ENCODE measurements at regions not wholly inside any gene's neighbourhood (a gene's known extent, or its start where the extent isn't known, plus 50 kb on each side); places are given as distances from the start of the nearest gene placed in this dataset.

GRCh38 chrX:115892787-115893671, 277.5 kb upstream of the AGTR2 start (continued):
- TF ChIP-seq, protein P1, sequence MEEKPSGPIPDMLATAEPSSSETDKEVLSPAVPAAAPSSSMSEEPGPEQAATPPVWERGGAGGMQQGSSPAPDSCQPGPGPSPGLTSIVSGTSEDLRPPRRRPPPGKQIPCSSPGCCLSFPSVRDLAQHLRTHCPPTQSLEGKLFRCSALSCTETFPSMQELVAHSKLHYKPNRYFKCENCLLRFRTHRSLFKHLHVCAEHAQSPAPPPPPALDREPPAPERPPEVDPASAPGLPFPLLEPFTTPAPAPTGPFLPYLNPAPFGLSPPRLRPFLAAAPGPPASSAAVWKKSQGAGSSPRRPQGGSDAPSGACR (CRISPR knock-in tag; IDR thresholded peaks at IDR 0.05) = no peak
- TF ChIP-seq, protein P2, sequence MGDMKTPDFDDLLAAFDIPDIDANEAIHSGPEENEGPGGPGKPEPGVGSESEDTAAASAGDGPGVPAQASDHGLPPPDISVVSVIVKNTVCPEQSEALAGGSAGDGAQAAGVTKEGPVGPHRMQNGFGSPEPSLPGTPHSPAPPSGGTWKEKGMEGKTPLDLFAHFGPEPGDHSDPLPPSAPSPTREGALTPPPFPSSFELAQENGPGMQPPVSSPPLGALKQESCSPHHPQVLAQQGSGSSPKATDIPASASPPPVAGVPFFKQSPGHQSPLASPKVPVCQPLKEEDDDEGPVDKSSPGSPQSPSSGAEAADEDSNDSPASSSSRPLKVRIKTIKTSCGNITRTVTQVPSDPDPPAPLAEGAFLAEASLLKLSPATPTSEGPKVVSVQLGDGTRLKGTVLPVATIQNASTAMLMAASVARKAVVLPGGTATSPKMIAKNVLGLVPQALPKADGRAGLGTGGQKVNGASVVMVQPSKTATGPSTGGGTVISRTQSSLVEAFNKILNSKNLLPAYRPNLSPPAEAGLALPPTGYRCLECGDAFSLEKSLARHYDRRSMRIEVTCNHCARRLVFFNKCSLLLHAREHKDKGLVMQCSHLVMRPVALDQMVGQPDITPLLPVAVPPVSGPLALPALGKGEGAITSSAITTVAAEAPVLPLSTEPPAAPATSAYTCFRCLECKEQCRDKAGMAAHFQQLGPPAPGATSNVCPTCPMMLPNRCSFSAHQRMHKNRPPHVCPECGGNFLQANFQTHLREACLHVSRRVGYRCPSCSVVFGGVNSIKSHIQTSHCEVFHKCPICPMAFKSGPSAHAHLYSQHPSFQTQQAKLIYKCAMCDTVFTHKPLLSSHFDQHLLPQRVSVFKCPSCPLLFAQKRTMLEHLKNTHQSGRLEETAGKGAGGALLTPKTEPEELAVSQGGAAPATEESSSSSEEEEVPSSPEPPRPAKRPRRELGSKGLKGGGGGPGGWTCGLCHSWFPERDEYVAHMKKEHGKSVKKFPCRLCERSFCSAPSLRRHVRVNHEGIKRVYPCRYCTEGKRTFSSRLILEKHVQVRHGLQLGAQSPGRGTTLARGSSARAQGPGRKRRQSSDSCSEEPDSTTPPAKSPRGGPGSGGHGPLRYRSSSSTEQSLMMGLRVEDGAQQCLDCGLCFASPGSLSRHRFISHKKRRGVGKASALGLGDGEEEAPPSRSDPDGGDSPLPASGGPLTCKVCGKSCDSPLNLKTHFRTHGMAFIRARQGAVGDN (CRISPR knock-in tag; IDR thresholded peaks at IDR 0.05) = peak; percentile 72
- TF ChIP-seq PRDM15 (CRISPR knock-in tag; IDR thresholded peaks at IDR 0.05) (no peak), GLI4 (CRISPR knock-in tag; IDR thresholded peaks at IDR 0.05; ENCODE audit: borderline replicate concordance) (no peak), ZNF615 (CRISPR knock-in tag; IDR thresholded peaks at IDR 0.05; ENCODE audit: borderline replicate concordance) (no peak), ZNF496 (CRISPR knock-in tag; IDR thresholded peaks at IDR 0.05; ENCODE audit: insufficient replicate concordance) (no peak), ZFP41 (CRISPR knock-in tag; IDR thresholded peaks at IDR 0.05; ENCODE audit: borderline replicate concordance) (no peak), ISX (CRISPR knock-in tag; conservative IDR thresholded peaks at IDR 0.05) (no peak), ZBTB46 (CRISPR knock-in tag; IDR thresholded peaks at IDR 0.05; ENCODE audit: borderline replicate concordance) (no peak), ZNF672 (CRISPR knock-in tag; IDR thresholded peaks at IDR 0.05) (no peak)
- TF ChIP-seq, protein P3, sequence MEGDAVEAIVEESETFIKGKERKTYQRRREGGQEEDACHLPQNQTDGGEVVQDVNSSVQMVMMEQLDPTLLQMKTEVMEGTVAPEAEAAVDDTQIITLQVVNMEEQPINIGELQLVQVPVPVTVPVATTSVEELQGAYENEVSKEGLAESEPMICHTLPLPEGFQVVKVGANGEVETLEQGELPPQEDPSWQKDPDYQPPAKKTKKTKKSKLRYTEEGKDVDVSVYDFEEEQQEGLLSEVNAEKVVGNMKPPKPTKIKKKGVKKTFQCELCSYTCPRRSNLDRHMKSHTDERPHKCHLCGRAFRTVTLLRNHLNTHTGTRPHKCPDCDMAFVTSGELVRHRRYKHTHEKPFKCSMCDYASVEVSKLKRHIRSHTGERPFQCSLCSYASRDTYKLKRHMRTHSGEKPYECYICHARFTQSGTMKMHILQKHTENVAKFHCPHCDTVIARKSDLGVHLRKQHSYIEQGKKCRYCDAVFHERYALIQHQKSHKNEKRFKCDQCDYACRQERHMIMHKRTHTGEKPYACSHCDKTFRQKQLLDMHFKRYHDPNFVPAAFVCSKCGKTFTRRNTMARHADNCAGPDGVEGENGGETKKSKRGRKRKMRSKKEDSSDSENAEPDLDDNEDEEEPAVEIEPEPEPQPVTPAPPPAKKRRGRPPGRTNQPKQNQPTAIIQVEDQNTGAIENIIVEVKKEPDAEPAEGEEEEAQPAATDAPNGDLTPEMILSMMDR (CRISPR knock-in tag; IDR thresholded peaks at IDR 0.05) = peak; percentile 92
- TF ChIP-seq, protein P4, sequence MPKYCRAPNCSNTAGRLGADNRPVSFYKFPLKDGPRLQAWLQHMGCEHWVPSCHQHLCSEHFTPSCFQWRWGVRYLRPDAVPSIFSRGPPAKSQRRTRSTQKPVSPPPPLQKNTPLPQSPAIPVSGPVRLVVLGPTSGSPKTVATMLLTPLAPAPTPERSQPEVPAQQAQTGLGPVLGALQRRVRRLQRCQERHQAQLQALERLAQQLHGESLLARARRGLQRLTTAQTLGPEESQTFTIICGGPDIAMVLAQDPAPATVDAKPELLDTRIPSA (CRISPR knock-in tag; IDR thresholded peaks at IDR 0.05; ENCODE audit: borderline replicate concordance) = no peak
